ENCODE measurements at regions not wholly inside any gene's neighbourhood (a gene's known extent, or its start where the extent isn't known, plus 50 kb on each side); places are given as distances from the start of the nearest gene placed in this dataset.

DNA sequence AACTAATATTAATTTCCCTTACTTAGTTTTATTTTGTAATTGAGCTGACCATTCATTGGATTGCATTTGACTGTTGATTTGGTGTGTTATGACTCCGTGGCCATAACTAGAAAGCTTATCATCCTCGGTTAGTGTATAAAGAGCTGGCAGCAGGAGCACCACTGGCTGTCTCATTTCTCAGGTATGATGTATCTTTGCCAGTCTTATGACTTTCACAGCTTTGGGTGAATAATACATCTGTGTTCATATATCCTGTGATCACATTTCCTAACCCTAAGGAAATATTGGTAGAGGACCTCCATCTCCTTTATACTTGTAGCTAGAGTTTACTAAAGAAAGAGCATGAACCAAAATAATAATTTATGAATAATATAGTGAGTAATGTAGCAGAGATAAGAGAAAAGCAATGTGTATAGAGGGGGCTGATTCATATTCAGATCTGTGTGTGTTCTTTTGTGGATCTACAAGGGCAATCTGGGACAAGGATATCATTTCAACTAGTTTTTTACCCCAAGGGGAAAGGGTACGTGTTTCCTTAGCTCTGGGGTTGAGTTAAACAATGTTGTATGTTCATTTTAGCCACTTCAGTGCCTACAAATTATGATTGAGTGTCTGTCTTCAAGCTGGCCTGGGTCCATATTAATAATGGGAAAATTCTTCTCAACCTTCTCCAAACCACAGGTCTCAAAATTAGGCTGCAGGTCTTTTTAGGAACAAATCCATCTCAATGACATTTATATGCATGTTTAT lies 901.7 kb downstream of the NTRK3 start:
- no peak overlapping the region for H3K4me3 ChIP-seq (ENCODE audit: low read depth in 2 of 2, low read length in 2 of 2)
- in situ Hi-C loops (cut with HindIII; ENCODE audit: low pct_unique_long_range_greater_than_20kb, low sequenced_read_pairs): no loop called here
- no peak for TF ChIP-seq SIN3A (IDR thresholded peaks at IDR 0.05; ENCODE audit: borderline replicate concordance, insufficient read depth, low read depth, low read length)
- TF ChIP-seq, protein P1, sequence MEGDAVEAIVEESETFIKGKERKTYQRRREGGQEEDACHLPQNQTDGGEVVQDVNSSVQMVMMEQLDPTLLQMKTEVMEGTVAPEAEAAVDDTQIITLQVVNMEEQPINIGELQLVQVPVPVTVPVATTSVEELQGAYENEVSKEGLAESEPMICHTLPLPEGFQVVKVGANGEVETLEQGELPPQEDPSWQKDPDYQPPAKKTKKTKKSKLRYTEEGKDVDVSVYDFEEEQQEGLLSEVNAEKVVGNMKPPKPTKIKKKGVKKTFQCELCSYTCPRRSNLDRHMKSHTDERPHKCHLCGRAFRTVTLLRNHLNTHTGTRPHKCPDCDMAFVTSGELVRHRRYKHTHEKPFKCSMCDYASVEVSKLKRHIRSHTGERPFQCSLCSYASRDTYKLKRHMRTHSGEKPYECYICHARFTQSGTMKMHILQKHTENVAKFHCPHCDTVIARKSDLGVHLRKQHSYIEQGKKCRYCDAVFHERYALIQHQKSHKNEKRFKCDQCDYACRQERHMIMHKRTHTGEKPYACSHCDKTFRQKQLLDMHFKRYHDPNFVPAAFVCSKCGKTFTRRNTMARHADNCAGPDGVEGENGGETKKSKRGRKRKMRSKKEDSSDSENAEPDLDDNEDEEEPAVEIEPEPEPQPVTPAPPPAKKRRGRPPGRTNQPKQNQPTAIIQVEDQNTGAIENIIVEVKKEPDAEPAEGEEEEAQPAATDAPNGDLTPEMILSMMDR (IDR thresholded peaks at IDR 0.05): no peak
- TF ChIP-seq TCF7L2 (IDR thresholded peaks at IDR 0.05; ENCODE audit: low read depth, low read length): no peak
- TF ChIP-seq POLR2AphosphoS5 (IDR thresholded peaks at IDR 0.05; ENCODE audit: low read depth, low read length): no peak
- TF ChIP-seq, protein P2, sequence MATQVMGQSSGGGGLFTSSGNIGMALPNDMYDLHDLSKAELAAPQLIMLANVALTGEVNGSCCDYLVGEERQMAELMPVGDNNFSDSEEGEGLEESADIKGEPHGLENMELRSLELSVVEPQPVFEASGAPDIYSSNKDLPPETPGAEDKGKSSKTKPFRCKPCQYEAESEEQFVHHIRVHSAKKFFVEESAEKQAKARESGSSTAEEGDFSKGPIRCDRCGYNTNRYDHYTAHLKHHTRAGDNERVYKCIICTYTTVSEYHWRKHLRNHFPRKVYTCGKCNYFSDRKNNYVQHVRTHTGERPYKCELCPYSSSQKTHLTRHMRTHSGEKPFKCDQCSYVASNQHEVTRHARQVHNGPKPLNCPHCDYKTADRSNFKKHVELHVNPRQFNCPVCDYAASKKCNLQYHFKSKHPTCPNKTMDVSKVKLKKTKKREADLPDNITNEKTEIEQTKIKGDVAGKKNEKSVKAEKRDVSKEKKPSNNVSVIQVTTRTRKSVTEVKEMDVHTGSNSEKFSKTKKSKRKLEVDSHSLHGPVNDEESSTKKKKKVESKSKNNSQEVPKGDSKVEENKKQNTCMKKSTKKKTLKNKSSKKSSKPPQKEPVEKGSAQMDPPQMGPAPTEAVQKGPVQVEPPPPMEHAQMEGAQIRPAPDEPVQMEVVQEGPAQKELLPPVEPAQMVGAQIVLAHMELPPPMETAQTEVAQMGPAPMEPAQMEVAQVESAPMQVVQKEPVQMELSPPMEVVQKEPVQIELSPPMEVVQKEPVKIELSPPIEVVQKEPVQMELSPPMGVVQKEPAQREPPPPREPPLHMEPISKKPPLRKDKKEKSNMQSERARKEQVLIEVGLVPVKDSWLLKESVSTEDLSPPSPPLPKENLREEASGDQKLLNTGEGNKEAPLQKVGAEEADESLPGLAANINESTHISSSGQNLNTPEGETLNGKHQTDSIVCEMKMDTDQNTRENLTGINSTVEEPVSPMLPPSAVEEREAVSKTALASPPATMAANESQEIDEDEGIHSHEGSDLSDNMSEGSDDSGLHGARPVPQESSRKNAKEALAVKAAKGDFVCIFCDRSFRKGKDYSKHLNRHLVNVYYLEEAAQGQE (IDR thresholded peaks at IDR 0.05; ENCODE audit: insufficient read depth in 1 of 2, low read depth in 2 of 2, low read length in 1 of 2): no peak
- H3K27me3 ChIP-seq (ENCODE audit: control insufficient read depth, insufficient read depth, low read length): no peaks in the 10 kb centered on the region
- CTCF ChIA-PET: no interaction called here
- POLR2A ChIA-PET: no interaction called here
- intact Hi-C loops (cut with micrococcal nuclease; ENCODE audit: unreplicated experiment): no loop called here
- H3K9me3 ChIP-seq (ENCODE audit: control insufficient read depth, insufficient read depth, low read depth, low read length): no peaks in the 10 kb centered on the region
- ATAC-seq (no peak), DNase-seq (ENCODE audit: low read depth, low spot score) (no peak)
- H3K36me3 ChIP-seq (ENCODE audit: control insufficient read depth, insufficient read depth, low read length): no peaks in the 10 kb centered on the region
- BruUV-seq (replicated peaks): no TSS peak
- H3K27ac ChIP-seq (ENCODE audit: low read length): no peak overlapping the region
- no peaks in the 10 kb centered on the region for H3K4me1 ChIP-seq (ENCODE audit: control insufficient read depth, insufficient read depth, low read length)

DNA sequence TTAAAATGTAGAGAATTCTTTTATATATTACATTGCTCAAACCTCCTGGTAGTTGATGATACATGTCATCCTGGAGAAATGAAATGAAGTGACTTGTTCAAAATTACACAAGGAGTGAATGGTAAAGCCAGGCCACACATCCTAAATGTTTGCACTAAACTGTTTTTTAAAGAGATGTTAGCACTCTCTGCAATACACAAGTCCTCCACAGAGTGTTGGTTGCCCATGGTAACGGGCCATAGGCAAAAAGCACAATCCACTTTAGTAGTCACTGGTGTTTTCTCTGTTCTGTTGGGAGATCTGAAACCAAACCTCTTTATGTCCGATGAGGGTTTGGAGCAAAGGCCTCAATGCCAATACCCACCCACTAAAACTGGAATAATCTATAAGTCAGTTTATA lies 907.4 kb downstream of the NTRK3 start:
- in situ Hi-C loops (cut with HindIII; ENCODE audit: low pct_unique_long_range_greater_than_20kb, low sequenced_read_pairs): no loop called here
- Histone ChIP-seq H3K4me3 (ENCODE audit: low read depth in 2 of 2, low read length in 2 of 2) (no peak overlapping the region), H3K4me1 (ENCODE audit: control insufficient read depth, insufficient read depth, low read length) (no peaks in the 10 kb centered on the region), H3K27ac (ENCODE audit: low read length) (no peak overlapping the region), H3K36me3 (ENCODE audit: control insufficient read depth, insufficient read depth, low read length) (no peaks in the 10 kb centered on the region), H3K27me3 (ENCODE audit: control insufficient read depth, insufficient read depth, low read length) (no peaks in the 10 kb centered on the region), H3K9me3 (ENCODE audit: control insufficient read depth, insufficient read depth, low read depth, low read length) (no peaks in the 10 kb centered on the region)
- no peak for DNase-seq (ENCODE audit: low read depth, low spot score)
- BruUV-seq (replicated peaks): no TSS peak
- TF ChIP-seq, protein P2 (IDR thresholded peaks at IDR 0.05; ENCODE audit: insufficient read depth in 1 of 2, low read depth in 2 of 2, low read length in 1 of 2): no peak
- TF ChIP-seq, protein P1 (IDR thresholded peaks at IDR 0.05): no peak
- TF ChIP-seq POLR2AphosphoS5 (IDR thresholded peaks at IDR 0.05; ENCODE audit: low read depth, low read length) (no peak), SIN3A (IDR thresholded peaks at IDR 0.05; ENCODE audit: borderline replicate concordance, insufficient read depth, low read depth, low read length) (no peak), TCF7L2 (IDR thresholded peaks at IDR 0.05; ENCODE audit: low read depth, low read length) (no peak)
- POLR2A ChIA-PET: no interaction called here
- no peak for ATAC-seq
- intact Hi-C loops (cut with micrococcal nuclease; ENCODE audit: unreplicated experiment): no loop called here
- CTCF ChIA-PET: no interaction called here
